Esophagus squamous epithelium (tissue), 4 donors: ENCODE measurements at regions not wholly inside any gene's neighbourhood (a gene's known extent, or its start where the extent isn't known, plus 50 kb on each side); places are given as distances from the start of the nearest gene placed in this dataset.

ENCODE experiments used
- POLR2A ChIP-seq, 4 donors: fragments of 450-650 bp; IDR thresholded peaks; one replicate each; pipeline ENCODE4 v1.6.1; 2017; ENCODE audit warnings: antibody characterized with exemption in 4 of 4, mild to moderate bottlenecking in 4 of 4, moderate library complexity in 3 of 4
- TF ChIP-seq, protein P1 (sequence below), 6 experiments: fragments of 450-650 bp in 4 of 6; fragments of 200-600 bp in 2 of 6; sonication (generic) in 2 of 6; IDR thresholded peaks; one replicate each; pipeline ENCODE4 v1.5.1; 2016 to 2019; ENCODE audit warnings: antibody characterized with exemption in 6 of 6, mild to moderate bottlenecking in 4 of 6, moderate library complexity in 4 of 6

DNA sequence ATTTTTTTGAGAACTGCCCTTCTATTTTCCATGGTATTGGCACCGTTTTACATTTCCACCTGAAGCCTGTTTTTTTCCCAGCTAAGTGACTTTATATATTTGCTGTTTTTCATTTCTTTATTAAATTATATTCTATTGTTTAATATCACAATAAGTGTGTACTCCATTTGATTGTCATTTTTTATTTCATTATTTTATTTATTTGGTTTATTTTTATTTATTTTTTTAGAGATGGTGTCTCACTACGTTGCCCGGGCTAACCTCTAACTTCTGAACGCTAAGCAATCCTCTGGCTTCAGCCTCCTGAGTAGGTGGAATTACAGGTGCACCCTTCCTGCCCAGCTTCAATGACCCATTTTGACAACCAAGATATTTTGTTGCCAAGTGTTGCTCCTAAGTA, 202.6 kb downstream of the SIM1 start:
- TF ChIP-seq, protein P1, sequence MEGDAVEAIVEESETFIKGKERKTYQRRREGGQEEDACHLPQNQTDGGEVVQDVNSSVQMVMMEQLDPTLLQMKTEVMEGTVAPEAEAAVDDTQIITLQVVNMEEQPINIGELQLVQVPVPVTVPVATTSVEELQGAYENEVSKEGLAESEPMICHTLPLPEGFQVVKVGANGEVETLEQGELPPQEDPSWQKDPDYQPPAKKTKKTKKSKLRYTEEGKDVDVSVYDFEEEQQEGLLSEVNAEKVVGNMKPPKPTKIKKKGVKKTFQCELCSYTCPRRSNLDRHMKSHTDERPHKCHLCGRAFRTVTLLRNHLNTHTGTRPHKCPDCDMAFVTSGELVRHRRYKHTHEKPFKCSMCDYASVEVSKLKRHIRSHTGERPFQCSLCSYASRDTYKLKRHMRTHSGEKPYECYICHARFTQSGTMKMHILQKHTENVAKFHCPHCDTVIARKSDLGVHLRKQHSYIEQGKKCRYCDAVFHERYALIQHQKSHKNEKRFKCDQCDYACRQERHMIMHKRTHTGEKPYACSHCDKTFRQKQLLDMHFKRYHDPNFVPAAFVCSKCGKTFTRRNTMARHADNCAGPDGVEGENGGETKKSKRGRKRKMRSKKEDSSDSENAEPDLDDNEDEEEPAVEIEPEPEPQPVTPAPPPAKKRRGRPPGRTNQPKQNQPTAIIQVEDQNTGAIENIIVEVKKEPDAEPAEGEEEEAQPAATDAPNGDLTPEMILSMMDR (IDR thresholded peaks at IDR 0.05): no peak
- no peak for TF ChIP-seq POLR2A (IDR thresholded peaks at IDR 0.05)
